ENCODE measurements at regions not wholly inside any gene's neighbourhood (a gene's known extent, or its start where the extent isn't known, plus 50 kb on each side); places are given as distances from the start of the nearest gene placed in this dataset.

- Histone ChIP-seq H3K79me2 (ENCODE audit: control insufficient read depth, insufficient read depth, low read length) (no peaks in the 10 kb centered on the region), H3K36me3 (ENCODE audit: control insufficient read depth in 2 of 2, extremely low read depth in 1 of 2, insufficient read depth in 2 of 2, low read length in 2 of 2) (no peaks in the 10 kb centered on the region), H3K27ac (ENCODE audit: control insufficient read depth, insufficient read depth, low read length) (no peak overlapping the region), H3K4me2 (ENCODE audit: control insufficient read depth, extremely low read depth, insufficient read depth, low read depth, low read length) (no peak overlapping the region), H3K9ac (ENCODE audit: control insufficient read depth, extremely low read depth, insufficient read depth, low read length) (no peak overlapping the region), H3K9me1 (ENCODE audit: control insufficient read depth, extremely low read depth, insufficient read depth, low read length) (no peaks in the 10 kb centered on the region), H3K4me3 (ENCODE audit: control insufficient read depth in 2 of 3, extremely low read depth in 1 of 3, insufficient read depth in 2 of 3, low read depth in 1 of 3, low read length in 3 of 3) (no peak overlapping the region), H3K27me3 (ENCODE audit: control insufficient read depth, extremely low read depth, insufficient read depth, low read length) (no peaks in the 10 kb centered on the region), H2AFZ (ENCODE audit: control insufficient read depth, low read length) (no peak overlapping the region), H3K9me3 (ENCODE audit: control insufficient read depth, low read depth, low read length) (no peaks in the 10 kb centered on the region), H3K4me1 (ENCODE audit: control insufficient read depth, extremely low read depth, insufficient read depth, low read length) (peaks cover 3% of the 10 kb centered on the region), H4K20me1 (ENCODE audit: control insufficient read depth, extremely low read depth, insufficient read depth, low read length) (no peaks in the 10 kb centered on the region)
- dilution Hi-C loops (cut with MboI; ENCODE audit: extremely low pct_ligation_motif_present, low sequenced_read_pairs), result no loop called here
- FAIRE-seq, result no peak
- DNase-seq (ENCODE audit: low read depth, low spot score), result no peak
- TF ChIP-seq EZH2 (IDR thresholded peaks at IDR 0.05; ENCODE audit: low read length), result no peak
- no peak for TF ChIP-seq CTCF (optimal IDR thresholded peaks at IDR 0.05 in 1 of 3, IDR thresholded peaks at IDR 0.05 in 1 of 3, conservative IDR thresholded peaks at IDR 0.05 in 1 of 3; ENCODE audit: extremely low read depth in 1 of 3, insufficient read depth in 2 of 3, low read length in 3 of 3)
Measured at GRCh38 chr3:170777564-170777926, 92.5 kb downstream of the RPL22L1 start.

- Histone ChIP-seq H4K20me1 (ENCODE audit: control insufficient read depth, extremely low read depth, insufficient read depth, low read length) (no peaks in the 10 kb centered on the region), H3K4me3 (ENCODE audit: control insufficient read depth in 2 of 3, extremely low read depth in 1 of 3, insufficient read depth in 2 of 3, low read depth in 1 of 3, low read length in 3 of 3) (no peak overlapping the region), H3K9ac (ENCODE audit: control insufficient read depth, extremely low read depth, insufficient read depth, low read length) (no peak overlapping the region), H3K27ac (ENCODE audit: control insufficient read depth, insufficient read depth, low read length) (no peak overlapping the region), H3K79me2 (ENCODE audit: control insufficient read depth, insufficient read depth, low read length) (no peaks in the 10 kb centered on the region), H3K4me1 (ENCODE audit: control insufficient read depth, extremely low read depth, insufficient read depth, low read length) (peaks cover 3% of the 10 kb centered on the region), H2AFZ (ENCODE audit: control insufficient read depth, low read length) (no peak overlapping the region), H3K9me1 (ENCODE audit: control insufficient read depth, extremely low read depth, insufficient read depth, low read length) (no peaks in the 10 kb centered on the region), H3K4me2 (ENCODE audit: control insufficient read depth, extremely low read depth, insufficient read depth, low read depth, low read length) (no peak overlapping the region), H3K27me3 (ENCODE audit: control insufficient read depth, extremely low read depth, insufficient read depth, low read length) (no peaks in the 10 kb centered on the region), H3K36me3 (ENCODE audit: control insufficient read depth in 2 of 2, extremely low read depth in 1 of 2, insufficient read depth in 2 of 2, low read length in 2 of 2) (no peaks in the 10 kb centered on the region), H3K9me3 (ENCODE audit: control insufficient read depth, low read depth, low read length) (no peaks in the 10 kb centered on the region)
- dilution Hi-C loops (cut with MboI; ENCODE audit: extremely low pct_ligation_motif_present, low sequenced_read_pairs), result no loop called here
- no peak for DNase-seq (ENCODE audit: low read depth, low spot score)
- TF ChIP-seq EZH2 (IDR thresholded peaks at IDR 0.05; ENCODE audit: low read length) (no peak), CTCF (optimal IDR thresholded peaks at IDR 0.05 in 1 of 3, IDR thresholded peaks at IDR 0.05 in 1 of 3, conservative IDR thresholded peaks at IDR 0.05 in 1 of 3; ENCODE audit: extremely low read depth in 1 of 3, insufficient read depth in 2 of 3, low read length in 3 of 3) (no peak)
- no peak for FAIRE-seq
Measured at GRCh38 chr3:170776887-170777563, 93.0 kb downstream of the RPL22L1 start.
